ENCODE measurements at regions not wholly inside any gene's neighbourhood (a gene's known extent, or its start where the extent isn't known, plus 50 kb on each side); places are given as distances from the start of the nearest gene placed in this dataset.

DNA sequence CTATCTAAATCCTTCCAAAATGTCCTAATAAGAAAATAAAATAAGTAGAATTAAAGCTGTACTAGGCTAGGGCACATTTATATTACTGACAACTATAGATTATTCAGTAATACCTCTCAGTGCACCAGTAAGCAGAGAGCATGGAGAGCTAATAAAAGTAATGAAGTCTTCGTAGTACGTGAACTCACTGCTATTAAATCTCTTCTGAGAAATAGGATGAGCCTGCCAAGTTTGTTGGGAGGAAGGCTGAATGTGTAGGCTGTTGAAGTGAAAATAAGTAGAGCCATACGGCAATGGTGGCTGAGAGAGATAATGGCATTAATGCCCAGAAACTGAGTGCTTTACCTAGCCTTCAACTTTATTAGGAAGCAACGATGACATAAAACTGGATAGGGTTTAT is 73.9 kb upstream of the NR5A2 start:
- TF ChIP-seq CTCF (IDR thresholded peaks at IDR 0.05; ENCODE audit: low read depth, low read length): no peak
- TF ChIP-seq EZH2phosphoT487 (IDR thresholded peaks at IDR 0.05; ENCODE audit: low read depth): no peak

Measured in OCI-LY3 (cell line).